ENCODE measurements at regions not wholly inside any gene's neighbourhood (a gene's known extent, or its start where the extent isn't known, plus 50 kb on each side); places are given as distances from the start of the nearest gene placed in this dataset.
"Not testable (repeated sequence)": the region's sequence is repeated elsewhere in the genome, so short reads cannot be mapped to it uniquely, and the experiment has no call there.

DNA sequence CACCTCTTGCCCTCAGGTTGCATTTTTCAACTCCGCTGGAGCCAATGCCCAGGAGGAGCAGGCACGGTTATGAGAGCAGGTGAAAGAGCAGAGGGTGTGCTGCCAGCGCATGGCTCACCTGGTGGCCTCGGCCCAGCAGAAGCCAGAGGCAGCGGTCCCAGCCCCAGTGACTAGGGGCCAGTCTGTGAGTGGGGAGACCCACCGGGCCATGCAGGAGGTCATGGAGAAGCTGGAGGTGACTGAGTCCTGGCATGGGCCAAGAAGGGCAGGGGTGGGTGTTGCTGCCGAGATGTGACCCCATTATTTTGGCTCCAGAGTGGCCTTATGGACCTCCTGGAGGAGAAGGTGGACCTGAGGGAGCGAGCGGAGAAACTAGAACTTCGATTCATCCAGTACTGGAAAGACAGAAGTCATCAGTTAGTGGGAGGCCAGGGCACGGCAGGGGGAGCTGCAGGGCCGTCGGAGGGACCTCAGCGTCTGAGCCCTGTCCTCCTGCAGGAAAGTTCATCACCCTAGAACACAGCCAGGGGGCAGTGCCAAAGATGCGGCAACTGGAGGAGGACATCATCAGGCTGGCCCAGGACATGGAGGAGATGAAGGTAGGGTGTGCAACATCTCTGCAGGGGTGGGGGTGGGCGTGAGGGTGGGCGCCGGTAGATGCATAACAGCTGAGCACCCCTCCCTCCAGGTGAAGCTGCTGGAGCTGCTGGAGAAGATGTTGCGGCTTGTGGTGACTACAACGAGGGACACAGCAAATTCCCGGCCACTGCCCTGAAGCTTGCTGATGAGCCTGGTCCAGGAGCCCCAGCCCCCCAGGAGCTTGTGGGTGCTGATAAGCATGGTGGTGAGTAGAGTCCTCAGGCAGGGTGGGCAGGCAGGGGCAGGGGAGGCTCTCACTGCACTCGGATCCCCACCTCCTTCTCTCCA, 58.9 kb upstream of the LYSMD4 start:
- not testable (repeated sequence) for TF ChIP-seq CTCF (IDR thresholded peaks at IDR 0.05 in 4 of 5, conservative IDR thresholded peaks at IDR 0.05 in 1 of 5); POLR2A (IDR thresholded peaks at IDR 0.05)

All from gastrocnemius medialis (tissue), 4 donors.